Endothelial cell of umbilical vein (primary cell): ENCODE measurements at regions not wholly inside any gene's neighbourhood (a gene's known extent, or its start where the extent isn't known, plus 50 kb on each side); places are given as distances from the start of the nearest gene placed in this dataset.

Experiments
- BruUV-seq: library from RNA; stranded (reverse); fragments of 400-500 nt; replicated peaks from 2 replicates; lab custom pipeline; 2021; lab: Mats Ljungman, UMichigan
- CTCF ChIA-PET: fragments of 300-600, 350-600 bp; sonication (Branson Sonifier 250); formaldehyde crosslinking; loops from one replicate; lab custom pipeline; 2021; ENCODE audit warnings: antibody characterized with exemption, inconsistent platforms; lab: Charles Lee
- POLR2A ChIA-PET: fragments of 300-600, 350-600 bp; sonication (Branson Sonifier 250); formaldehyde crosslinking; loops from one replicate; lab custom pipeline; 2021; ENCODE audit warnings: antibody characterized with exemption, inconsistent platforms; lab: Charles Lee
- DNase-seq: peaks from one replicate; pipeline ENCODE4 v3.0.0-alpha.2; 2011; ENCODE audit warnings: low read depth, low spot score
- FAIRE-seq: peaks from 2 replicates; lab custom pipeline; 2011; peaks lifted over from hg19 to GRCh38; lab: Jason Lieb, UNC
- H2AFZ ChIP-seq: 2 replicates; pipeline ENCODE4 v1.6.0; 2012; ENCODE audit warnings: low read depth, low read length, control low read depth, inconsistent platforms
- H3K27ac ChIP-seq: 2 replicates; pipeline ENCODE4 v1.5.1; 2011; ENCODE audit warnings: low read depth, mild to moderate bottlenecking, control low read depth, low read length, moderate library complexity; ENCODE audit not compliant: insufficient read depth
- H3K27me3 ChIP-seq, 2 experiments: 2 replicates each; pipeline versions ENCODE4 v1.6.0 to v1.6.1; 2011; ENCODE audit warnings: low read length in 2 of 2, mixed read lengths in 1 of 2; ENCODE audit not compliant: control insufficient read depth in 2 of 2, insufficient read depth in 2 of 2
- H3K36me3 ChIP-seq, 2 experiments: 2 replicates in 1 of 2; 3 replicates in 1 of 2; pipeline ENCODE4 v1.5.1; 2011; ENCODE audit warnings: low read length in 2 of 2, mild to moderate bottlenecking in 1 of 2, moderate library complexity in 1 of 2; ENCODE audit not compliant: control insufficient read depth in 2 of 2, insufficient read depth in 2 of 2; ENCODE audit errors: extremely low read depth in 1 of 2
- H3K4me1 ChIP-seq: 3 replicates; pipeline ENCODE4 v1.5.1; 2011; ENCODE audit warnings: mild to moderate bottlenecking, low read length; ENCODE audit not compliant: control insufficient read depth, insufficient read depth; ENCODE audit errors: extremely low read depth
- H3K4me2 ChIP-seq: 2 replicates; pipeline ENCODE4 v1.6.1; 2011; ENCODE audit warnings: low read length, control low read depth, mixed read lengths; ENCODE audit not compliant: insufficient read depth
- H3K4me3 ChIP-seq, 3 experiments: fragments of 200-600 bp in 1 of 3; sonication (generic), shearing (Covaris generic) in 1 of 3; replicated peaks in 1 of 3; 2 replicates each; pipeline ENCODE4 v1.5.1; 2011 to 2016; ENCODE audit warnings: control low read depth in 3 of 3, low read length in 3 of 3, mild to moderate bottlenecking in 2 of 3, inconsistent platforms in 1 of 3, low read depth in 1 of 3, moderate library complexity in 1 of 3; ENCODE audit not compliant: insufficient read depth in 1 of 3
- H3K79me2 ChIP-seq: 2 replicates; pipeline ENCODE4 v1.6.0; 2012; ENCODE audit warnings: low read length, inconsistent platforms; ENCODE audit not compliant: control insufficient read depth, insufficient read depth
- H3K9ac ChIP-seq: replicated peaks from 2 replicates; pipeline ENCODE3; 2011; ENCODE audit warnings: low read length, control low read depth; ENCODE audit not compliant: insufficient read depth; ENCODE audit errors: extremely low read depth
- H3K9me1 ChIP-seq: replicated peaks from 3 replicates; pipeline ENCODE4 v1.6.0; 2011; ENCODE audit warnings: mild to moderate bottlenecking, low read length; ENCODE audit not compliant: control insufficient read depth, insufficient read depth; ENCODE audit errors: extremely low read depth
- H3K9me3 ChIP-seq: replicated peaks from 2 replicates; pipeline ENCODE4 v1.5.1; 2012; ENCODE audit warnings: low read length, inconsistent platforms; ENCODE audit not compliant: control insufficient read depth, insufficient read depth
- H4K20me1 ChIP-seq: replicated peaks from 2 replicates; pipeline ENCODE3; 2011; ENCODE audit warnings: mild to moderate bottlenecking, low read length; ENCODE audit not compliant: control insufficient read depth, insufficient read depth; ENCODE audit errors: extremely low read depth
- EZH2 ChIP-seq: IDR thresholded peaks from 2 replicates; pipeline ENCODE4 v1.6.1; 2012; ENCODE audit warnings: borderline replicate concordance, low read depth, mild to moderate bottlenecking, moderate library complexity, low read length, inconsistent platforms; ENCODE audit not compliant: severe bottlenecking
- FOS ChIP-seq: IDR thresholded peaks from 2 replicates; pipeline ENCODE4 v1.6.1; 2011; ENCODE audit warnings: mild to moderate bottlenecking, low read length, moderate library complexity, borderline replicate concordance; ENCODE audit not compliant: insufficient read depth
- GATA2 ChIP-seq: IDR thresholded peaks from 2 replicates; pipeline ENCODE4 v1.7.0; 2011; ENCODE audit warnings: low read depth, mild to moderate bottlenecking, moderate library complexity, mixed read lengths, low read length; ENCODE audit not compliant: insufficient read length, insufficient read depth
- JUN ChIP-seq: IDR thresholded peaks from 2 replicates; pipeline ENCODE4 v1.6.1; 2011; ENCODE audit warnings: borderline replicate concordance, low read depth; ENCODE audit not compliant: insufficient read length, insufficient read depth
- MYC ChIP-seq: IDR thresholded peaks from one replicate; pipeline ENCODE4 v1.6.1; 2011; ENCODE audit warnings: mild to moderate bottlenecking, low read depth, low read length
- POLR2A ChIP-seq: IDR thresholded peaks from 2 replicates; pipeline ENCODE4 v1.6.1; 2012; ENCODE audit warnings: low read depth, mild to moderate bottlenecking, control low read depth, low read length
- POLR2AphosphoS5 ChIP-seq: IDR thresholded peaks from 2 replicates; pipeline ENCODE4 v1.6.1; 2012; ENCODE audit warnings: low read depth, mild to moderate bottlenecking, control low read depth, low read length, moderate library complexity; ENCODE audit not compliant: insufficient read depth
- dilution Hi-C: fragments of 300-500 bp; cut with MboI; formaldehyde crosslinking; loops from one replicate; pipeline ENCODE4 v1.15.0; 2019; ENCODE audit warnings: low sequenced_read_pairs; ENCODE audit not compliant: extremely low pct_ligation_motif_present
- intact Hi-C: fragments of 100-400 bp; cut with micrococcal nuclease; formaldehyde crosslinking; loops from one replicate; pipeline ENCODE4 v1.10.0; 2022
- TF ChIP-seq, protein P1 (sequence below), 2 donors: IDR thresholded peaks; 1 replicate in 1 of 2; 2 replicates in 1 of 2; pipeline ENCODE4 v1.5.1; 2011; ENCODE audit warnings: low read length in 2 of 2, mild to moderate bottlenecking in 2 of 2, moderate library complexity in 2 of 2, control low read depth in 1 of 2, inconsistent platforms in 1 of 2, low read depth in 1 of 2; ENCODE audit not compliant: insufficient read depth in 1 of 2; ENCODE audit errors: extremely low read depth in 1 of 2
- TF ChIP-seq, protein P2 (sequence below): IDR thresholded peaks from 2 replicates; pipeline ENCODE4 v1.6.1; 2011; ENCODE audit not compliant: insufficient read depth, insufficient read length

DNA sequence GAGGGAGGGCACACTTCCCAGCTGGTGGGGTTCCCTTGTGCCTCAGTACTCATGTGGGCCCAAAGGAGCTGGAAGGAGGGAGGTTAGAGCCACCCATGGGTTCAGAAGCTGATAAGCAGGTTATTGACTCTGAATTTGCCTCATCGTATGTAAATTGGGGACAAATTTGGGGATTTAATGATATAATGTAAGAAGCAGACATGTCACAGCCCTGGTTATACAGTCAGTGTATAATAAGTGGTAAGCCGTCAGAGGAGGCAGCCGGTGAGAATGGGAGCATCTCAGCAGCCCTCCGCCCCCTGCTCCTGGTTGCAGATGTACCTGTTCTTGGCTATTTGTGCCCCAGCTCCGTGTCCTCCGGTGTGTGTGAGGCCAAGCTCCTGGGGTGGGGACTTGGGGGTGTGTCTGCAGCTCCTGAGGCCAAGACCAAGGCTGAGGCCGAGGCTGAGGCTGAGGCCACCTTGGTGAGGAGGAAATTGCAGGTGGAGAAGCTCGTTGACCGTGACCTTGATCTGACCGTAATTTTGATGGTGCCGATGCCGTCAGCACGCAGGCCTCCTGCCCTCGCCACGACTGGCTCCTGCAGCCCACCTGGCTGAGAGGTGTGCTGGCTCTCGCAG, 288.1 kb downstream of the SEC14L1 start:
- dilution Hi-C loops (no loop called here), intact Hi-C loops (no loop called here)
- no peaks in the 10 kb centered on the region for H4K20me1 ChIP-seq
- no TSS peak for BruUV-seq
- POLR2A ChIA-PET: interaction anchor here (2.2 kb wide), 1 partner anchor 23 kb away, joined by 8 read pairs; no protein-coding TSS in a partner anchor
- no peak for FAIRE-seq
- no peaks in the 10 kb centered on the region for H3K9me1 ChIP-seq
- no peaks in the 10 kb centered on the region for H3K9me3 ChIP-seq
- no peaks in the 10 kb centered on the region for H3K36me3 ChIP-seq
- no peak overlapping the region for H3K4me2 ChIP-seq
- H3K4me1 ChIP-seq: peaks cover 36% of the 10 kb centered on the region
- no peaks in the 10 kb centered on the region for H3K79me2 ChIP-seq
- no peak overlapping the region for H3K4me3 ChIP-seq
- DNase-seq: no peak
- CTCF ChIA-PET: interaction anchor here (0.9 to 9.9 kb wide), 15 partner anchors 8 to 98 kb away, joined by 3 to 128 read pairs (median 8); no protein-coding TSS in a partner anchor
- no peaks in the 10 kb centered on the region for H3K27me3 ChIP-seq
- H3K27ac ChIP-seq: no peak overlapping the region
- TF ChIP-seq POLR2AphosphoS5 (no peak), JUN (no peak), POLR2A (no peak), EZH2 (no peak), FOS (no peak), GATA2 (no peak), MYC (no peak)
- TF ChIP-seq, protein P1, sequence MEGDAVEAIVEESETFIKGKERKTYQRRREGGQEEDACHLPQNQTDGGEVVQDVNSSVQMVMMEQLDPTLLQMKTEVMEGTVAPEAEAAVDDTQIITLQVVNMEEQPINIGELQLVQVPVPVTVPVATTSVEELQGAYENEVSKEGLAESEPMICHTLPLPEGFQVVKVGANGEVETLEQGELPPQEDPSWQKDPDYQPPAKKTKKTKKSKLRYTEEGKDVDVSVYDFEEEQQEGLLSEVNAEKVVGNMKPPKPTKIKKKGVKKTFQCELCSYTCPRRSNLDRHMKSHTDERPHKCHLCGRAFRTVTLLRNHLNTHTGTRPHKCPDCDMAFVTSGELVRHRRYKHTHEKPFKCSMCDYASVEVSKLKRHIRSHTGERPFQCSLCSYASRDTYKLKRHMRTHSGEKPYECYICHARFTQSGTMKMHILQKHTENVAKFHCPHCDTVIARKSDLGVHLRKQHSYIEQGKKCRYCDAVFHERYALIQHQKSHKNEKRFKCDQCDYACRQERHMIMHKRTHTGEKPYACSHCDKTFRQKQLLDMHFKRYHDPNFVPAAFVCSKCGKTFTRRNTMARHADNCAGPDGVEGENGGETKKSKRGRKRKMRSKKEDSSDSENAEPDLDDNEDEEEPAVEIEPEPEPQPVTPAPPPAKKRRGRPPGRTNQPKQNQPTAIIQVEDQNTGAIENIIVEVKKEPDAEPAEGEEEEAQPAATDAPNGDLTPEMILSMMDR (IDR thresholded peaks at IDR 0.05; ENCODE audit: extremely low read depth in 1 of 2, insufficient read depth in 1 of 2, low read depth in 1 of 2, low read length in 2 of 2): no peak
- TF ChIP-seq, protein P2, sequence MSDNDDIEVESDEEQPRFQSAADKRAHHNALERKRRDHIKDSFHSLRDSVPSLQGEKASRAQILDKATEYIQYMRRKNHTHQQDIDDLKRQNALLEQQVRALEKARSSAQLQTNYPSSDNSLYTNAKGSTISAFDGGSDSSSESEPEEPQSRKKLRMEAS: no peak
- no peak overlapping the region for H2AFZ ChIP-seq
- no peak overlapping the region for H3K9ac ChIP-seq
